GM12878 (cell line): ENCODE measurements at regions not wholly inside any gene's neighbourhood (a gene's known extent, or its start where the extent isn't known, plus 50 kb on each side); places are given as distances from the start of the nearest gene placed in this dataset.

Experiments
- ATAC-seq: fragments of 200-7000 bp; cut with Tn5 transposase; 3 replicates; pipeline ENCODE4 v1.9.1; 2020; ENCODE audit warnings: mild to moderate bottlenecking, moderate library complexity
- BruUV-seq: library from RNA; stranded (reverse); fragments of 400-500 nt; replicated peaks from 2 replicates; lab custom pipeline; 2021; lab: Mats Ljungman, UMichigan
- CTCF ChIA-PET: fragments of 300-600 bp; sonication (Branson Sonifier 250); formaldehyde crosslinking; extraction: SDS; loops from one replicate; lab custom pipeline; 2021; ENCODE audit warnings: inconsistent platforms; lab: Yijun Ruan, JAX
- POLR2A ChIA-PET: fragments of 350-600 bp; formaldehyde crosslinking; extraction: SDS; loops from one replicate; lab custom pipeline; 2021; ENCODE audit warnings: inconsistent platforms; lab: Charles Lee
- RAD21 ChIA-PET: fragments of 300-600 bp; sonication (Branson Sonifier 250); formaldehyde crosslinking; loops from one replicate; lab custom pipeline; 2023; ENCODE audit warnings: antibody characterized with exemption; ENCODE audit not compliant: unreplicated experiment; lab: Charles Lee
- SMC1A ChIA-PET: fragments of 300-600 bp; sonication (Branson Sonifier 250); formaldehyde crosslinking; loops from one replicate; lab custom pipeline; 2023; ENCODE audit not compliant: unreplicated experiment, uncharacterized antibody; lab: Charles Lee
- DNase-seq: peaks from one replicate; pipeline ENCODE4 v3.0.0-alpha.2; 2011; ENCODE audit warnings: low read depth, low spot score
- FAIRE-seq: peaks from 3 replicates; lab custom pipeline; 2011; peaks lifted over from hg19 to GRCh38; lab: Jason Lieb, UNC
- H2AFZ ChIP-seq: 2 replicates; pipeline ENCODE4 v1.6.0; 2011; ENCODE audit warnings: low read depth, low read length, control low read depth; ENCODE audit not compliant: control insufficient read depth
- H3K27ac ChIP-seq: 2 replicates; pipeline ENCODE4 v1.5.1; 2011; ENCODE audit warnings: control low read depth; ENCODE audit not compliant: control insufficient read depth, insufficient read depth
- H3K27me3 ChIP-seq, 2 experiments: replicated peaks in 1 of 2; 2 replicates each; pipeline versions ENCODE4 v1.6.0 to v1.6.1; 2011; ENCODE audit warnings: low read length in 1 of 2; ENCODE audit not compliant: control insufficient read depth in 2 of 2, insufficient read depth in 2 of 2
- H3K36me3 ChIP-seq, 2 experiments: 2 replicates each; pipeline ENCODE4 v1.5.1; 2011; ENCODE audit warnings: low read length in 1 of 2; ENCODE audit not compliant: control insufficient read depth in 2 of 2, insufficient read depth in 2 of 2
- H3K4me1 ChIP-seq: 2 replicates; pipeline ENCODE4 v1.6.1; 2011; ENCODE audit warnings: mild to moderate bottlenecking, low read length, moderate library complexity, mixed read lengths; ENCODE audit not compliant: control insufficient read depth, insufficient read depth
- H3K4me2 ChIP-seq: 2 replicates; pipeline ENCODE4 v1.6.0; 2011; ENCODE audit warnings: control low read depth; ENCODE audit not compliant: control insufficient read depth, insufficient read depth
- H3K4me3 ChIP-seq: fragments of 200-600 bp; sonication (generic); 2 replicates; pipeline ENCODE4 v1.5.1; 2016
- H3K79me2 ChIP-seq: 2 replicates; pipeline ENCODE4 v1.6.0; 2011; ENCODE audit warnings: low read length; ENCODE audit not compliant: control insufficient read depth, insufficient read depth
- H3K9ac ChIP-seq: 2 replicates; pipeline ENCODE4 v1.8.0; 2011; ENCODE audit warnings: low read length, control low read depth, mixed read lengths; ENCODE audit not compliant: control insufficient read depth, insufficient read depth
- H3K9me3 ChIP-seq: replicated peaks from 3 replicates; pipeline ENCODE4 v1.5.1; 2011; ENCODE audit warnings: mild to moderate bottlenecking, low read length; ENCODE audit not compliant: control insufficient read depth, insufficient read depth
- H4K20me1 ChIP-seq: 2 replicates; pipeline ENCODE4 v1.6.0; 2011; ENCODE audit not compliant: control insufficient read depth, insufficient read depth
- ASH2L ChIP-seq: fragments of 300-600, 200-600 bp; sonication (generic); IDR thresholded peaks from 2 replicates; pipeline ENCODE4 v1.6.1; 2017; ENCODE audit warnings: low read depth, mild to moderate bottlenecking, borderline replicate concordance
- BRCA1 ChIP-seq: IDR thresholded peaks from 2 replicates; pipeline ENCODE4 v1.6.1; 2011; ENCODE audit warnings: low read depth, low read length, improper control_type of control experiment
- ESRRA ChIP-seq: IDR thresholded peaks from 2 replicates; pipeline ENCODE4 v1.6.1; 2012; ENCODE audit warnings: mild to moderate bottlenecking, low read length, improper control_type of control experiment
- HDAC6 ChIP-seq: fragments of 200-600 bp; sonication (generic); IDR thresholded peaks from one replicate; pipeline ENCODE4 v1.8.0; 2017; ENCODE audit warnings: antibody characterized with exemption; ENCODE audit not compliant: unreplicated experiment
- HDGF ChIP-seq: fragments of 450-650 bp; IDR thresholded peaks from 2 replicates; pipeline ENCODE4 v1.6.1; 2016; ENCODE audit warnings: antibody characterized with exemption
- SMARCA5 ChIP-seq: fragments of 450-650 bp; IDR thresholded peaks from 2 replicates; pipeline ENCODE4 v1.6.1; 2017; ENCODE audit warnings: mild to moderate bottlenecking
- TCF3 ChIP-seq: IDR thresholded peaks from 2 replicates; pipeline ENCODE4 v1.6.1; 2012; ENCODE audit warnings: low read depth, mild to moderate bottlenecking, low read length, borderline replicate concordance; ENCODE audit not compliant: insufficient read depth
- WGBS: methylation state at CpG from one replicate; pipeline ENCODE4 v1.1.6; 2016; ENCODE audit warnings: low lambda C conversion rate; ENCODE audit not compliant: insufficient replicate concordance, insufficient coverage; ENCODE audit errors: missing lambda C conversion rate; 5-methylcytosine and 5-hydroxymethylcytosine counted together
- in situ Hi-C: fragments of 300-500 bp; cut with MboI; formaldehyde crosslinking; loops from 9 replicates; pipeline ENCODE4 v1.14.3; 2018; ENCODE audit warnings: mixed read lengths
- intact Hi-C: fragments of 100-400 bp; cut with micrococcal nuclease; formaldehyde crosslinking; loops from one replicate; pipeline ENCODE4 v1.14.2; 2022; ENCODE audit not compliant: unreplicated experiment

DNA sequence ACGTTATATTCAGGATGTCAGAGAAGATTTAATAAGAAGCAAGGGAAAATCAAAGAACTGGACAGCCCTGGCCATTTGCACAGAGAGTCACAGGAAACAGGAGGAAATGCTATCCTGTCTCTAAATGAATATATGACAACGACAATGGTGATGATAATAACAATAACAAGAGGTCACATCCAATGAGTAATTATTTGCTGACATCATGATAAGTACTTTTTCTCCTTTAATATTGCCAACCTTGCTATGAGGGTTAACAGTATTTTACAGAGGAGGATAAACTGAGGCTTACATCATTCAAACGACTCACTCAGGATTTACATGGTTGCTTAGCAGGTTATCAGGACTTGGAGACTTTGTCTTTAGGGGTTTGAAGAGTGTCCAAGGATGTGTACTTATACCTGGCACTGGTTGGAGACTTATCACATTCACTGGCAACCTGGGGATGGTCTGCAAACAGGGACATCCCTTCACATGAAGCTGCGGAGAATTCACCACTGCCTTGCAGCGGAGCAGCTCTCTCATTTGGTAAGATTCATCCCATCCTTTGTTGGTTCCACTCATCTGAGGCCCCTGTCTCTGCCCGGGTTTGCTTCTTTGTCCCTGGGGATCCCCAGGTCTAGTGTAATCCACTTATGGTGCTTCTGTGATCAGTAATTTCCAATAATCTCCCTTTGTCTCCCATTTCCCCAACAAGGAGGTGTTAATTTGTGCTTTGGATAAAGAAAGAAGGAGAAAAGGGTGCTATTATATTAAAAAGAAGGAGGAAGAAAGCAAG lies 637.8 kb downstream of the BCL11B start (continued):
- no peak for TF ChIP-seq BRCA1
- TF ChIP-seq TCF3: no peak

DNA sequence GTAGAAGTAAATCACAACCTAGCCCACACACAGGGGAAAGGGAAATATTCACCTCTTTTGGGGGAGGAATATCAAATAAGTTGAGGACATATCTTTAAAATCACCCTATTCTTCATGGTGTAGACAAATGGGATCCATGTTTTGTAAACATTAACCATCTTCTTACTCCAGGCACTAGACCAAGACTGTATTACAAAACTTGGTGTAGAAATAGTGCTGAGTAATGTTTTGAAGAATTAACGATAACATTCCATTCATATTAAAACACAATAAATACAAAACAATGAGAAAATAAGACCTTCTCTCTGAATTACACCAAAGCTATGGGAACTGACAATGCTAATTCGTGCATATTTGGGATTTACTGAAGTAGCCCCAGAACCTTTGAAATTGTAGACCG lies 633.6 kb downstream of the BCL11B start:
- no peak overlapping the region for H3K27ac ChIP-seq
- H3K4me2 ChIP-seq: no peak overlapping the region
- TF ChIP-seq HDGF: no peak
- TF ChIP-seq SMARCA5: no peak
- no peak for TF ChIP-seq ASH2L
- TF ChIP-seq ESRRA: no peak
- TF ChIP-seq HDAC6: no peak
- RAD21 ChIA-PET: no interaction called here
- H3K9ac ChIP-seq: no peak overlapping the region
- no peaks in the 10 kb centered on the region for H3K27me3 ChIP-seq
- no peaks in the 10 kb centered on the region for H3K79me2 ChIP-seq
- in situ Hi-C loops: no loop called here
- no peaks in the 10 kb centered on the region for H3K4me1 ChIP-seq
- intact Hi-C loops: no loop called here
- no peak overlapping the region for H3K4me3 ChIP-seq
- no peak overlapping the region for H2AFZ ChIP-seq
- POLR2A ChIA-PET: no interaction called here
- DNase-seq (no peak), FAIRE-seq (no peak), ATAC-seq (no peak)
- BruUV-seq: no TSS peak
- H3K9me3 ChIP-seq: no peaks in the 10 kb centered on the region; the same call in 2 of the 3 replicates
- H4K20me1 ChIP-seq: no peaks in the 10 kb centered on the region
- 11% methylated on average over 3 of the region's 3 CpGs for WGBS
- CTCF ChIA-PET: no interaction called here
- H3K36me3 ChIP-seq: no peaks in the 10 kb centered on the region
- SMC1A ChIA-PET: interaction anchor here (0.9 kb wide), 1 partner anchor 34 kb away, joined by 3 read pairs; no protein-coding TSS in a partner anchor
